Spleen (tissue), 7 donors: ENCODE measurements at regions not wholly inside any gene's neighbourhood (a gene's known extent, or its start where the extent isn't known, plus 50 kb on each side); places are given as distances from the start of the nearest gene placed in this dataset.
"Not testable (repeated sequence)": the region's sequence is repeated elsewhere in the genome, so short reads cannot be mapped to it uniquely, and the experiment has no call there.

Experiments used
- POLR2A ChIP-seq, 3 donors: fragments of 450-650 bp; IDR thresholded peaks; one replicate each; pipeline ENCODE4 v1.5.1; 2017; ENCODE audit warnings: antibody characterized with exemption in 3 of 3, mild to moderate bottlenecking in 1 of 3
- TF ChIP-seq, protein P1 (sequence below), 11 experiments: fragments of 200-600 bp in 7 of 11; fragments of 450-650 bp in 4 of 11; sonication (generic) in 4 of 11; IDR thresholded peaks in 8 of 11; conservative IDR thresholded peaks in 3 of 11; 1 replicate in 7 of 11; 2 replicates in 4 of 11; pipeline versions ENCODE4 v1.4.0 to v1.8.0; 2016 to 2021; ENCODE audit warnings: antibody characterized with exemption in 11 of 11, inconsistent platforms in 4 of 11, mild to moderate bottlenecking in 1 of 11
- donor health status: DM: no; HTN: no; CAD: no; lungs with moderate emphysema.
- donor health status: DM: no; HTN: no; CAD: no.
- donor health status: DM: no; HTN: no; CAD: no.

DNA sequence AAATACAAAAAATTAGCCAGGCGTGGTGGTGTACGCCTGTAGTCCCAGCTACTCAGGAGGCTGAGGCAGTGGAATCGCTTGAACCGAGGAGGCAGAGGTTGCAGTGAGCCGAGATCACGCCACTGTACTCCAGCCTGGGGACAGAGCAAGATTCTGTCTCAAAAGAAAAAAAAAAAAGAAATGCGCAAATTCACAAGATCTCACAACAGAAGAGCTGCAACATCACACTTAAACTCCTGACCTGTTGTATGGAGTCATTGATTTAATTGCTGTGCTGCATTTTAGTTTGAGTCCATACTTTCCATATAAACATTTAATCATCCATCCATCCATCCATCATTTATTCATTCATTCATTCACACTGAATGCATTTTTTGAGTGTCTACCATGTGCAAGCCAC is 229.7 kb downstream of the MREG start:
- TF ChIP-seq, protein P1, sequence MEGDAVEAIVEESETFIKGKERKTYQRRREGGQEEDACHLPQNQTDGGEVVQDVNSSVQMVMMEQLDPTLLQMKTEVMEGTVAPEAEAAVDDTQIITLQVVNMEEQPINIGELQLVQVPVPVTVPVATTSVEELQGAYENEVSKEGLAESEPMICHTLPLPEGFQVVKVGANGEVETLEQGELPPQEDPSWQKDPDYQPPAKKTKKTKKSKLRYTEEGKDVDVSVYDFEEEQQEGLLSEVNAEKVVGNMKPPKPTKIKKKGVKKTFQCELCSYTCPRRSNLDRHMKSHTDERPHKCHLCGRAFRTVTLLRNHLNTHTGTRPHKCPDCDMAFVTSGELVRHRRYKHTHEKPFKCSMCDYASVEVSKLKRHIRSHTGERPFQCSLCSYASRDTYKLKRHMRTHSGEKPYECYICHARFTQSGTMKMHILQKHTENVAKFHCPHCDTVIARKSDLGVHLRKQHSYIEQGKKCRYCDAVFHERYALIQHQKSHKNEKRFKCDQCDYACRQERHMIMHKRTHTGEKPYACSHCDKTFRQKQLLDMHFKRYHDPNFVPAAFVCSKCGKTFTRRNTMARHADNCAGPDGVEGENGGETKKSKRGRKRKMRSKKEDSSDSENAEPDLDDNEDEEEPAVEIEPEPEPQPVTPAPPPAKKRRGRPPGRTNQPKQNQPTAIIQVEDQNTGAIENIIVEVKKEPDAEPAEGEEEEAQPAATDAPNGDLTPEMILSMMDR (IDR thresholded peaks at IDR 0.05 in 8 of 11, conservative IDR thresholded peaks at IDR 0.05 in 3 of 11), result not testable (repeated sequence)
- not testable (repeated sequence) for TF ChIP-seq POLR2A (IDR thresholded peaks at IDR 0.05)
